ENCODE measurements at regions not wholly inside any gene's neighbourhood (a gene's known extent, or its start where the extent isn't known, plus 50 kb on each side); places are given as distances from the start of the nearest gene placed in this dataset.

GRCh38 chr2:215817046-215817445, 196.3 kb downstream of the MREG start:
- no peak for TF ChIP-seq CTCF (IDR thresholded peaks at IDR 0.05; ENCODE audit: control insufficient read depth, insufficient read depth, low read depth, low read length, missing control alignments)
- no peak for DNase-seq (ENCODE audit: low read depth)
- no peak overlapping the region for H3K4me3 ChIP-seq (ENCODE audit: control insufficient read depth, low read depth, low read length)

GRCh38 chr2:215816424-215816823, 196.9 kb downstream of the MREG start:
- TF ChIP-seq CTCF (IDR thresholded peaks at IDR 0.05; ENCODE audit: control insufficient read depth, insufficient read depth, low read depth, low read length, missing control alignments): no peak
- no peak for DNase-seq (ENCODE audit: low read depth)
- no peak overlapping the region for H3K4me3 ChIP-seq (ENCODE audit: control insufficient read depth, low read depth, low read length)

- TF ChIP-seq CTCF (IDR thresholded peaks at IDR 0.05; ENCODE audit: control insufficient read depth, insufficient read depth, low read depth, low read length, missing control alignments): no peak
- no peak for DNase-seq (ENCODE audit: low read depth)
- H3K4me3 ChIP-seq (ENCODE audit: control insufficient read depth, low read depth, low read length): no peak overlapping the region
Observed at GRCh38 chr2:215815960-215816359, 197.4 kb downstream of the MREG start.

- no peak overlapping the region for H3K4me3 ChIP-seq (ENCODE audit: control insufficient read depth, low read depth, low read length)
- DNase-seq (ENCODE audit: low read depth): no peak
- TF ChIP-seq CTCF (IDR thresholded peaks at IDR 0.05; ENCODE audit: control insufficient read depth, insufficient read depth, low read depth, low read length, missing control alignments): no peak
Observed at GRCh38 chr2:215812966-215813365, 200.4 kb downstream of the MREG start.

- no peak for DNase-seq (ENCODE audit: low read depth)
- TF ChIP-seq CTCF (IDR thresholded peaks at IDR 0.05; ENCODE audit: control insufficient read depth, insufficient read depth, low read depth, low read length, missing control alignments): no peak
- H3K4me3 ChIP-seq (ENCODE audit: control insufficient read depth, low read depth, low read length): no peak overlapping the region
Observed at GRCh38 chr2:215811409-215812345, 201.7 kb downstream of the MREG start.

- no peak for TF ChIP-seq CTCF (IDR thresholded peaks at IDR 0.05; ENCODE audit: control insufficient read depth, insufficient read depth, low read depth, low read length, missing control alignments)
- no peak overlapping the region for H3K4me3 ChIP-seq (ENCODE audit: control insufficient read depth, low read depth, low read length)
- DNase-seq (ENCODE audit: low read depth): no peak
Observed at GRCh38 chr2:215811003-215811402, 202.3 kb downstream of the MREG start.
